K562 (cell line): ENCODE measurements at regions not wholly inside any gene's neighbourhood (a gene's known extent, or its start where the extent isn't known, plus 50 kb on each side); places are given as distances from the start of the nearest gene placed in this dataset.

Experiments used
- BRCA1 ChIP-seq, 2 experiments: fragments of 450-650 bp in 1 of 2; sonication (generic) in 1 of 2; formaldehyde crosslinking in 1 of 2; IDR thresholded peaks; 2 replicates each; pipeline versions ENCODE4 v1.5.0 to v1.6.1; 2017 to 2020; ENCODE audit warnings: mild to moderate bottlenecking in 1 of 2, missing genetic modification reagents in 1 of 2
- ETS2 ChIP-seq: IDR thresholded peaks from 2 replicates; pipeline ENCODE4 v1.6.1; 2016; ENCODE audit warnings: borderline replicate concordance, missing genetic modification characterization, mild to moderate bottlenecking, moderate library complexity, missing compliant biosample characterization; ENCODE audit not compliant: poor library complexity, severe bottlenecking
- FOS ChIP-seq: IDR thresholded peaks from 3 replicates; pipeline ENCODE4 v1.6.1; 2011; ENCODE audit not compliant: insufficient read length; ENCODE audit errors: extremely low read depth
- HNRNPUL1 ChIP-seq: fragments of 200-400 bp; formaldehyde crosslinking; IDR thresholded peaks from 2 replicates; pipeline ENCODE4 v1.6.1; 2017; ENCODE audit warnings: low read length
- NBN ChIP-seq: fragments of 450-650 bp; IDR thresholded peaks from 2 replicates; pipeline ENCODE4 v1.6.1; 2016; ENCODE audit warnings: low read depth, mild to moderate bottlenecking
- NFATC3 ChIP-seq: fragments of 450-650 bp; IDR thresholded peaks from 2 replicates; pipeline ENCODE4 v1.6.1; 2017; ENCODE audit warnings: mild to moderate bottlenecking
- TF ChIP-seq, protein P1 (sequence below): conservative IDR thresholded peaks from 2 replicates; pipeline ENCODE4 v1.6.1; 2011; ENCODE audit warnings: low read depth, mild to moderate bottlenecking, low read length; ENCODE audit not compliant: control insufficient read depth
- TF ChIP-seq, protein P2 (sequence below): IDR thresholded peaks from 3 replicates; pipeline ENCODE4 v1.6.1; 2011; ENCODE audit warnings: borderline replicate concordance, mild to moderate bottlenecking, moderate library complexity; ENCODE audit not compliant: insufficient read length; ENCODE audit errors: extremely low read depth
- TF ChIP-seq, protein P3 (sequence below): sonication (generic); formaldehyde crosslinking; IDR thresholded peaks from 2 replicates; pipeline ENCODE4 v1.9.0; 2022; ENCODE audit warnings: mild to moderate bottlenecking, missing genetic modification reagents

DNA sequence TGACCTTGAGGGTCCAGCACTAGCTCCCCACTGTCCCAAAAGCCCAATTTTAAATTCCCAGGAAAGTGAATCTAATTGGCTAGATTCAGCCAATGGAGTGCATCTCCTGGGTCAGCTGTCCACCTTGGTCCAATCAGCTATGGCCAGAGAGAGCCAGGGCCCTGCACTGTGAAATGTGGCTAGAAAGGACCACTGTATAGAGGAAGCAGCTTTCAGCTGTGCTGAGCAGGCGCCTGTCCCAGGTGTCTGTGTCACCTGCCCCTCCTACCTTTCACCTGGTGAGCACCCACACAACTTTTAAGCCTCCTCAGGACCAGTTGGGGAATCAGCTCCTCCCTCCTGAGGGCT, 186.2 kb downstream of the DRD1 start (continued):
- TF ChIP-seq HNRNPUL1 (no peak), FOS (peak; percentile 11), NBN (no peak), BRCA1 (IDR thresholded peaks at IDR 0.05) (no peak), BRCA1 (CRISPR knock-in tag; IDR thresholded peaks at IDR 0.05) (no peak), NFATC3 (no peak), ETS2 (tag) (no peak)
- TF ChIP-seq, protein P1, sequence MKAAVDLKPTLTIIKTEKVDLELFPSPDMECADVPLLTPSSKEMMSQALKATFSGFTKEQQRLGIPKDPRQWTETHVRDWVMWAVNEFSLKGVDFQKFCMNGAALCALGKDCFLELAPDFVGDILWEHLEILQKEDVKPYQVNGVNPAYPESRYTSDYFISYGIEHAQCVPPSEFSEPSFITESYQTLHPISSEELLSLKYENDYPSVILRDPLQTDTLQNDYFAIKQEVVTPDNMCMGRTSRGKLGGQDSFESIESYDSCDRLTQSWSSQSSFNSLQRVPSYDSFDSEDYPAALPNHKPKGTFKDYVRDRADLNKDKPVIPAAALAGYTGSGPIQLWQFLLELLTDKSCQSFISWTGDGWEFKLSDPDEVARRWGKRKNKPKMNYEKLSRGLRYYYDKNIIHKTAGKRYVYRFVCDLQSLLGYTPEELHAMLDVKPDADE, result no peak
- TF ChIP-seq, protein P2, sequence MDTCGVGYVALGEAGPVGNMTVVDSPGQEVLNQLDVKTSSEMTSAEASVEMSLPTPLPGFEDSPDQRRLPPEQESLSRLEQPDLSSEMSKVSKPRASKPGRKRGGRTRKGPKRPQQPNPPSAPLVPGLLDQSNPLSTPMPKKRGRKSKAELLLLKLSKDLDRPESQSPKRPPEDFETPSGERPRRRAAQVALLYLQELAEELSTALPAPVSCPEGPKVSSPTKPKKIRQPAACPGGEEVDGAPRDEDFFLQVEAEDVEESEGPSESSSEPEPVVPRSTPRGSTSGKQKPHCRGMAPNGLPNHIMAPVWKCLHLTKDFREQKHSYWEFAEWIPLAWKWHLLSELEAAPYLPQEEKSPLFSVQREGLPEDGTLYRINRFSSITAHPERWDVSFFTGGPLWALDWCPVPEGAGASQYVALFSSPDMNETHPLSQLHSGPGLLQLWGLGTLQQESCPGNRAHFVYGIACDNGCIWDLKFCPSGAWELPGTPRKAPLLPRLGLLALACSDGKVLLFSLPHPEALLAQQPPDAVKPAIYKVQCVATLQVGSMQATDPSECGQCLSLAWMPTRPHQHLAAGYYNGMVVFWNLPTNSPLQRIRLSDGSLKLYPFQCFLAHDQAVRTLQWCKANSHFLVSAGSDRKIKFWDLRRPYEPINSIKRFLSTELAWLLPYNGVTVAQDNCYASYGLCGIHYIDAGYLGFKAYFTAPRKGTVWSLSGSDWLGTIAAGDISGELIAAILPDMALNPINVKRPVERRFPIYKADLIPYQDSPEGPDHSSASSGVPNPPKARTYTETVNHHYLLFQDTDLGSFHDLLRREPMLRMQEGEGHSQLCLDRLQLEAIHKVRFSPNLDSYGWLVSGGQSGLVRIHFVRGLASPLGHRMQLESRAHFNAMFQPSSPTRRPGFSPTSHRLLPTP, result no peak
- TF ChIP-seq, protein P3, sequence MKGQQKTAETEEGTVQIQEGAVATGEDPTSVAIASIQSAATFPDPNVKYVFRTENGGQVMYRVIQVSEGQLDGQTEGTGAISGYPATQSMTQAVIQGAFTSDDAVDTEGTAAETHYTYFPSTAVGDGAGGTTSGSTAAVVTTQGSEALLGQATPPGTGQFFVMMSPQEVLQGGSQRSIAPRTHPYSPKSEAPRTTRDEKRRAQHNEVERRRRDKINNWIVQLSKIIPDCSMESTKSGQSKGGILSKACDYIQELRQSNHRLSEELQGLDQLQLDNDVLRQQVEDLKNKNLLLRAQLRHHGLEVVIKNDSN (CRISPR knock-in tag), result 0 out of 2 replicates have a peak, but pooled peaks have one; percentile 14
